Stomach (tissue), 4 donors: ENCODE measurements at regions not wholly inside any gene's neighbourhood (a gene's known extent, or its start where the extent isn't known, plus 50 kb on each side); places are given as distances from the start of the nearest gene placed in this dataset.

Experiments used
- EP300 ChIP-seq: sonication (generic); formaldehyde crosslinking; IDR thresholded peaks from one replicate; pipeline ENCODE4 v1.6.1; 2017; ENCODE audit warnings: antibody characterized with exemption
- POLR2A ChIP-seq, 4 donors: fragments of 450-650 bp; IDR thresholded peaks; one replicate each; pipeline ENCODE4 v1.6.1; 2016; ENCODE audit warnings: antibody characterized with exemption in 4 of 4, control low read depth in 2 of 4, mild to moderate bottlenecking in 1 of 4, moderate library complexity in 1 of 4
- POLR2AphosphoS5 ChIP-seq, 3 donors: sonication (generic); formaldehyde crosslinking; IDR thresholded peaks; one replicate each; pipeline ENCODE4 v1.6.1; 2016; ENCODE audit warnings: antibody characterized with exemption in 3 of 3
- TF ChIP-seq, protein P1 (sequence below), 7 experiments: fragments of 450-650 bp in 4 of 7; fragments of 200-600 bp in 3 of 7; sonication (generic) in 3 of 7; IDR thresholded peaks; one replicate each; pipeline ENCODE4 v1.5.1; 2016 to 2019; ENCODE audit warnings: antibody characterized with exemption in 7 of 7, control low read depth in 2 of 7, mild to moderate bottlenecking in 1 of 7

DNA sequence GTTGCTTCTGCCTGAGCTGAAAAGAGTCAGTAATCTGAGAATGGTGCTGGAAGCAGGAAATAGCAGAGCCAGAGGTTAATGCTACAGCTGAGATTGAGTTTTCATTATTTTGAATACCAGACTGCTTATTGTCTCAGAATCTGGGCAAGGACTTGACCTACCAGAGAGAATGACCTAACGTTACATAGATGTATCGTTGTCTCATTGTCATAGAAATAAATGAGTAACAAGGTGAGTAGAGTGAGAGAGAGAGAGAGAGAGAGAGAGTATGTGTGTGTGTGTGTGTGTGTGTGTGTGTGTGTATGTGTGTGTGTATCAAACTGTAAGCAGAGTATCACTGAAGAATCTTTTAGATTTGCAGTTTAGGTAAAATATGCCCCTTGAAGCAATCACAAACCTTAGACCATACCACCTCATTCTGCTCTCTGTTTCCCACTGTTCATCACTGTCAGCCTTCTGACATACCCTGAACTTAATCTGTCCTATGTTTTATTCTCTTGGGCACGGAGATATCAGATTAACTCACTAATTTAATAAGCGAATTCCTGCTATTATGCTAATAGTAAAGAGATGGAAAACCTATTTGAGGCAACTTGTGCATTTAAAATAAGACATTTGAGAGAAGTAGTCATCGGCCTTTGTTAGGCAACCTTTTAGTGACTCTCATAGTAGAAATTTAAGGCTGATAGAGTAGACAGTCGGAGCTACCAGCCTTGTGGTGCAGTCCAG, 87.8 kb downstream of the CYB561 start:
- TF ChIP-seq, protein P1, sequence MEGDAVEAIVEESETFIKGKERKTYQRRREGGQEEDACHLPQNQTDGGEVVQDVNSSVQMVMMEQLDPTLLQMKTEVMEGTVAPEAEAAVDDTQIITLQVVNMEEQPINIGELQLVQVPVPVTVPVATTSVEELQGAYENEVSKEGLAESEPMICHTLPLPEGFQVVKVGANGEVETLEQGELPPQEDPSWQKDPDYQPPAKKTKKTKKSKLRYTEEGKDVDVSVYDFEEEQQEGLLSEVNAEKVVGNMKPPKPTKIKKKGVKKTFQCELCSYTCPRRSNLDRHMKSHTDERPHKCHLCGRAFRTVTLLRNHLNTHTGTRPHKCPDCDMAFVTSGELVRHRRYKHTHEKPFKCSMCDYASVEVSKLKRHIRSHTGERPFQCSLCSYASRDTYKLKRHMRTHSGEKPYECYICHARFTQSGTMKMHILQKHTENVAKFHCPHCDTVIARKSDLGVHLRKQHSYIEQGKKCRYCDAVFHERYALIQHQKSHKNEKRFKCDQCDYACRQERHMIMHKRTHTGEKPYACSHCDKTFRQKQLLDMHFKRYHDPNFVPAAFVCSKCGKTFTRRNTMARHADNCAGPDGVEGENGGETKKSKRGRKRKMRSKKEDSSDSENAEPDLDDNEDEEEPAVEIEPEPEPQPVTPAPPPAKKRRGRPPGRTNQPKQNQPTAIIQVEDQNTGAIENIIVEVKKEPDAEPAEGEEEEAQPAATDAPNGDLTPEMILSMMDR (IDR thresholded peaks at IDR 0.05) = no peak
- TF ChIP-seq POLR2A (IDR thresholded peaks at IDR 0.05) = no peak
- no peak for TF ChIP-seq POLR2AphosphoS5 (IDR thresholded peaks at IDR 0.05)
- TF ChIP-seq EP300 = no peak
